Activated CD8-positive, alpha-beta T cell treated with anti-CD3 and anti-CD28 coated beads for 36 hours (primary cell): ENCODE measurements at regions not wholly inside any gene's neighbourhood (a gene's known extent, or its start where the extent isn't known, plus 50 kb on each side); places are given as distances from the start of the nearest gene placed in this dataset.
A peak's percentile ranks its signal among the peaks of the same experiment; 100 is the strongest.
"Not testable (repeated sequence)": the region's sequence is repeated elsewhere in the genome, so short reads cannot be mapped to it uniquely, and the experiment has no call there.

Experiments used
- ATAC-seq: fragments of 200-7000 bp; cut with Tn5 transposase; one replicate; pipeline ENCODE4 v1.10.0; 2021; ENCODE audit warnings: mild to moderate bottlenecking, moderate library complexity
- CTCF ChIA-PET: fragments of 350-600 bp; sonication (Branson Sonifier 250); formaldehyde crosslinking; loops from one replicate; lab custom pipeline; 2021; ENCODE audit warnings: antibody characterized with exemption; lab: Charles Lee
- POLR2A ChIA-PET: fragments of 350-600 bp; sonication (Branson Sonifier 250); formaldehyde crosslinking; loops from one replicate; lab custom pipeline; 2021; ENCODE audit warnings: antibody characterized with exemption; lab: Charles Lee
- DNase-seq: peaks from one replicate; pipeline ENCODE4 v3.0.0-alpha.2; 2020
- H3K27ac Mint-ChIP-seq: one replicate; pipeline ENCODE4 v1.8.0; 2021; ENCODE audit warnings: mild to moderate bottlenecking, mixed read lengths
- H3K27me3 Mint-ChIP-seq: one replicate; pipeline ENCODE4 v1.8.0; 2021; ENCODE audit warnings: mixed read lengths
- H3K36me3 Mint-ChIP-seq: one replicate; pipeline ENCODE4 v1.8.0; 2021; ENCODE audit warnings: low read depth, mixed read lengths
- H3K4me1 Mint-ChIP-seq: one replicate; pipeline ENCODE4 v1.8.0; 2021; ENCODE audit warnings: low read depth, mixed read lengths
- H3K4me3 Mint-ChIP-seq: one replicate; pipeline ENCODE4 v1.8.0; 2021; ENCODE audit warnings: mild to moderate bottlenecking, moderate library complexity, mixed read lengths
- H3K9me3 Mint-ChIP-seq: one replicate; pipeline ENCODE4 v1.8.0; 2021; ENCODE audit warnings: mixed read lengths
- CTCF ChIP-seq: fragments of 200-600 bp; IDR thresholded peaks from one replicate; pipeline ENCODE4 v1.8.0; 2022; ENCODE audit warnings: antibody characterized with exemption, mild to moderate bottlenecking
- intact Hi-C: fragments of 100-400 bp; cut with micrococcal nuclease; formaldehyde crosslinking; loops from one replicate; pipeline ENCODE4 v1.10.0; 2022

GRCh38 chr6:90458353-90459224 lies 128.3 kb downstream of the MAP3K7 start:
- Mint-ChIP-seq H3K4me1 (peaks cover 74% of the 10 kb centered on the region), H3K27ac (peak overlapping the region; percentile 93), H3K4me3 (peak overlapping the region; percentile 31), H3K27me3 (no peaks in the 10 kb centered on the region), H3K36me3 (peaks cover 3% of the 10 kb centered on the region), H3K9me3 (peaks cover 1% of the 10 kb centered on the region)
- CTCF ChIA-PET = interaction anchor here (1.1 to 3.9 kb wide), 8 partner anchors 14 to 240 kb away, joined by 3 to 22 read pairs (median 6); no protein-coding TSS in a partner anchor
- TF ChIP-seq CTCF = no peak
- POLR2A ChIA-PET = interaction anchor here (0.6 to 4.3 kb wide), 15 partner anchors 8 to 378 kb away, joined by 3 to 22 read pairs (median 4); partner anchors contain the start of genes BACH2 and MAP3K7
- intact Hi-C loops = loop anchor here (2.0 to 5.0 kb wide), 2 partner anchors 14 to 46 kb away; no protein-coding TSS in a partner anchor
- ATAC-seq (peak; percentile 95), DNase-seq (peak; percentile 93)

GRCh38 chr6:90457867-90458259 lies 129.0 kb downstream of the MAP3K7 start:
- Mint-ChIP-seq H3K9me3 (peaks cover 1% of the 10 kb centered on the region), H3K36me3 (peaks cover 3% of the 10 kb centered on the region), H3K27me3 (no peaks in the 10 kb centered on the region), H3K4me3 (peak overlapping the region; percentile 31), H3K27ac (peak overlapping the region; percentile 93), H3K4me1 (peaks cover 67% of the 10 kb centered on the region)
- intact Hi-C loops = loop anchor here (2.0 to 5.0 kb wide), 2 partner anchors 15 to 46 kb away; no protein-coding TSS in a partner anchor
- DNase-seq = no peak
- TF ChIP-seq CTCF = no peak
- ChIA-PET CTCF (interaction anchor here (1.1 to 3.9 kb wide), 8 partner anchors 19 to 239 kb away, joined by 3 to 22 read pairs (median 10); no protein-coding TSS in a partner anchor), POLR2A (interaction anchor here (0.6 to 4.3 kb wide), 15 partner anchors 9 to 517 kb away, joined by 3 to 22 read pairs (median 4); partner anchors contain the start of genes BACH2 and MAP3K7)
- no peak for ATAC-seq

- H3K9me3 Mint-ChIP-seq, ATAC-seq, H3K27me3 Mint-ChIP-seq, H3K36me3 Mint-ChIP-seq, H3K4me3 Mint-ChIP-seq: not testable (repeated sequence)
- intact Hi-C loops = loop anchor here (5.0 kb wide), 1 partner anchor 45 kb away; no protein-coding TSS in a partner anchor
- Mint-ChIP-seq H3K4me1 (peaks cover 63% of the 10 kb centered on the region), H3K27ac (peak overlapping the region; percentile 93)
- ChIA-PET POLR2A (interaction anchor here (0.6 to 4.3 kb wide), 18 partner anchors 10 to 517 kb away, joined by 3 to 22 read pairs (median 4); partner anchors contain the start of genes BACH2 and MAP3K7), CTCF (interaction anchor here (0.6 to 3.9 kb wide), 14 partner anchors 9 to 517 kb away, joined by 3 to 22 read pairs (median 4); no protein-coding TSS in a partner anchor)
- peak; percentile 76 for DNase-seq
These were observed 129.6 kb downstream of the MAP3K7 start for GRCh38 chr6:90456997-90457866.

GRCh38 chr6:90456001-90456400 lies 130.9 kb downstream of the MAP3K7 start:
- no peak overlapping the region for H3K27ac Mint-ChIP-seq
- peaks cover 50% of the 10 kb centered on the region for H3K4me1 Mint-ChIP-seq
- peaks cover 4% of the 10 kb centered on the region for H3K36me3 Mint-ChIP-seq
- ChIA-PET CTCF (interaction anchor here (0.8 to 3.9 kb wide), 10 partner anchors 10 to 516 kb away, joined by 3 to 22 read pairs (median 4); no protein-coding TSS in a partner anchor), POLR2A (interaction anchor here (1.0 to 4.3 kb wide), 5 partner anchors 10 to 162 kb away, joined by 4 to 22 read pairs (median 6); no protein-coding TSS in a partner anchor)
- H3K4me3 Mint-ChIP-seq = no peak overlapping the region
- H3K9me3 Mint-ChIP-seq = peaks cover 1% of the 10 kb centered on the region
- TF ChIP-seq CTCF = no peak
- ATAC-seq = no peak
- DNase-seq = no peak
- H3K27me3 Mint-ChIP-seq = no peaks in the 10 kb centered on the region
- intact Hi-C loops = loop anchor here (5.0 kb wide), 1 partner anchor 44 kb away; no protein-coding TSS in a partner anchor
